ENCODE measurements at regions not wholly inside any gene's neighbourhood (a gene's known extent, or its start where the extent isn't known, plus 50 kb on each side); places are given as distances from the start of the nearest gene placed in this dataset.
A peak's percentile ranks its signal among the peaks of the same experiment; 100 is the strongest.
"Not testable (repeated sequence)": the region's sequence is repeated elsewhere in the genome, so short reads cannot be mapped to it uniquely, and the experiment has no call there.

- peak; percentile 15 for DNase-seq (ENCODE audit: low spot score)
Measured at GRCh38 chrX:25442499-25442898, 426.7 kb upstream of the ARX start.

- no peak for DNase-seq (ENCODE audit: low spot score)
Measured at GRCh38 chrX:25433307-25433706, 417.5 kb upstream of the ARX start.

GRCh38 chrX:25432396-25432795, 416.6 kb upstream of the ARX start:
- no peak for DNase-seq (ENCODE audit: low spot score)

GRCh38 chrX:25427873-25428555, 412.2 kb upstream of the ARX start:
- DNase-seq (ENCODE audit: low spot score): no peak

GRCh38 chrX:25404163-25404562, 388.4 kb upstream of the ARX start:
- DNase-seq (ENCODE audit: low spot score): not testable (repeated sequence)

GRCh38 chrX:25389266-25389665, 373.5 kb upstream of the ARX start:
- no peak for DNase-seq (ENCODE audit: low spot score)

- no peak for DNase-seq (ENCODE audit: low spot score)
Measured at GRCh38 chrX:25383196-25383595, 367.4 kb upstream of the ARX start.

GRCh38 chrX:25356456-25356855, 340.7 kb upstream of the ARX start:
- DNase-seq (ENCODE audit: low spot score): no peak

GRCh38 chrX:25344161-25344936, 328.6 kb upstream of the ARX start:
- DNase-seq (ENCODE audit: low spot score): no peak

GRCh38 chrX:25343060-25343459, 327.3 kb upstream of the ARX start:
- DNase-seq (ENCODE audit: low spot score): no peak

- no peak for DNase-seq (ENCODE audit: low spot score)
Measured at GRCh38 chrX:25337841-25338240, 322.1 kb upstream of the ARX start.

GRCh38 chrX:25300994-25301393, 285.2 kb upstream of the ARX start:
- no peak for DNase-seq (ENCODE audit: low spot score)

- DNase-seq (ENCODE audit: low spot score): no peak
Measured at GRCh38 chrX:25296850-25297249, 281.1 kb upstream of the ARX start.

GRCh38 chrX:25295466-25295865, 279.7 kb upstream of the ARX start:
- DNase-seq (ENCODE audit: low spot score): no peak

- DNase-seq (ENCODE audit: low spot score): peak; percentile 84
Measured at GRCh38 chrX:25290132-25290531, 274.4 kb upstream of the ARX start.

- DNase-seq (ENCODE audit: low spot score): no peak
Measured at GRCh38 chrX:25288676-25289075, 272.9 kb upstream of the ARX start.

- DNase-seq (ENCODE audit: low spot score): peak; percentile 10
Measured at GRCh38 chrX:25287521-25287920, 271.8 kb upstream of the ARX start.

GRCh38 chrX:25285598-25285997, 269.8 kb upstream of the ARX start:
- DNase-seq (ENCODE audit: low spot score): no peak

- no peak for DNase-seq (ENCODE audit: low spot score)
Measured at GRCh38 chrX:25279510-25279909, 263.7 kb upstream of the ARX start.

- no peak for DNase-seq (ENCODE audit: low spot score)
Measured at GRCh38 chrX:25278341-25278740, 262.6 kb upstream of the ARX start.

GRCh38 chrX:25277574-25277973, 261.8 kb upstream of the ARX start:
- no peak for DNase-seq (ENCODE audit: low spot score)

- DNase-seq (ENCODE audit: low spot score): no peak
Measured at GRCh38 chrX:25275159-25275558, 259.4 kb upstream of the ARX start.

- DNase-seq (ENCODE audit: low spot score): no peak
Measured at GRCh38 chrX:25241461-25241860, 225.7 kb upstream of the ARX start.

Measured in SK-N-DZ (cell line).